GM10847 (cell line): ENCODE measurements at regions not wholly inside any gene's neighbourhood (a gene's known extent, or its start where the extent isn't known, plus 50 kb on each side); places are given as distances from the start of the nearest gene placed in this dataset.

Source experiments
- POLR2A ChIP-seq: IDR thresholded peaks from 2 replicates; pipeline ENCODE4 v1.6.1; 2011; ENCODE audit not compliant: insufficient read length; ENCODE audit errors: extremely low read depth

- no peak for TF ChIP-seq POLR2A
These were observed 605.2 kb upstream of the ID2 start for GRCh38 chr2:8076448-8077342.

GRCh38 chr2:8078705-8079104 lies 603.2 kb upstream of the ID2 start:
- no peak for TF ChIP-seq POLR2A

- no peak for TF ChIP-seq POLR2A
These were observed 601.8 kb upstream of the ID2 start for GRCh38 chr2:8080063-8080462.

- TF ChIP-seq POLR2A, result no peak
These were observed 600.7 kb upstream of the ID2 start for GRCh38 chr2:8081130-8081529.

GRCh38 chr2:8082840-8083239 lies 599.0 kb upstream of the ID2 start:
- no peak for TF ChIP-seq POLR2A

- TF ChIP-seq POLR2A, result no peak
These were observed 595.5 kb upstream of the ID2 start for GRCh38 chr2:8086357-8086756.

GRCh38 chr2:8086796-8087479 lies 594.9 kb upstream of the ID2 start:
- no peak for TF ChIP-seq POLR2A

- TF ChIP-seq POLR2A, result no peak
These were observed 594.4 kb upstream of the ID2 start for GRCh38 chr2:8087480-8087840.

GRCh38 chr2:8088810-8089209 lies 593.0 kb upstream of the ID2 start:
- TF ChIP-seq POLR2A, result no peak

GRCh38 chr2:8089596-8089995 lies 592.3 kb upstream of the ID2 start:
- TF ChIP-seq POLR2A, result no peak

- TF ChIP-seq POLR2A, result no peak
These were observed 590.8 kb upstream of the ID2 start for GRCh38 chr2:8090748-8091700.

GRCh38 chr2:8094526-8094925 lies 587.3 kb upstream of the ID2 start:
- no peak for TF ChIP-seq POLR2A

GRCh38 chr2:8095978-8096377 lies 585.9 kb upstream of the ID2 start:
- no peak for TF ChIP-seq POLR2A

GRCh38 chr2:8096484-8096883 lies 585.4 kb upstream of the ID2 start:
- TF ChIP-seq POLR2A, result no peak

- no peak for TF ChIP-seq POLR2A
These were observed 583.2 kb upstream of the ID2 start for GRCh38 chr2:8098476-8099266.
